A549 (cell line): ENCODE measurements at regions not wholly inside any gene's neighbourhood (a gene's known extent, or its start where the extent isn't known, plus 50 kb on each side); places are given as distances from the start of the nearest gene placed in this dataset.

Source experiments
- ATAC-seq, 2 experiments: fragments of 200-7000 bp in 1 of 2; fragments of >200 bp in 1 of 2; cut with Nextera tagmentation in 1 of 2; cut with Tn5 transposase in 1 of 2; 3 replicates each; pipeline versions ENCODE4 v1.8.0 to v1.9.1; 2018 to 2020; ENCODE audit warnings: mild to moderate bottlenecking in 1 of 2, moderate library complexity in 1 of 2
- CTCF ChIA-PET: fragments of 300-600 bp; sonication (Branson Sonifier 250); formaldehyde crosslinking; extraction: SDS; loops from one replicate; lab custom pipeline; 2021; ENCODE audit warnings: antibody characterized with exemption, inconsistent platforms; lab: Yijun Ruan, JAX
- POLR2A ChIA-PET: fragments of 350-600 bp; formaldehyde crosslinking; extraction: SDS; loops from one replicate; lab custom pipeline; 2021; ENCODE audit warnings: antibody characterized with exemption, inconsistent platforms; lab: Yijun Ruan, JAX
- DNase-seq, 2 experiments: peaks; one replicate each; pipeline versions ENCODE4 v3.0.0 to v3.0.0-alpha.2; 2011 to 2016; ENCODE audit warnings: low read depth in 1 of 2, low spot score in 1 of 2
- FAIRE-seq: peaks from 2 replicates; lab custom pipeline; 2011; peaks lifted over from hg19 to GRCh38; lab: Jason Lieb, UNC
- H3K27ac ChIP-seq, 2 experiments: fragments of >200 bp; sonication (Bioruptor Twin); formaldehyde crosslinking; 3 replicates each; pipeline ENCODE4 v1.5.1; 2016 to 2017
- H3K4me1 ChIP-seq: fragments of >200 bp; sonication (Bioruptor Twin); formaldehyde crosslinking; 3 replicates; pipeline ENCODE4 v1.6.1; 2016
- H3K4me2 ChIP-seq: fragments of >200 bp; sonication (Bioruptor Twin); formaldehyde crosslinking; 3 replicates; pipeline ENCODE4 v1.6.1; 2016
- H3K4me3 ChIP-seq: fragments of >200 bp; sonication (Bioruptor Twin); formaldehyde crosslinking; 3 replicates; pipeline ENCODE4 v1.5.1; 2016
- H3K9me3 ChIP-seq: fragments of >200 bp; sonication (Bioruptor Twin); formaldehyde crosslinking; 3 replicates; pipeline ENCODE4 v1.6.1; 2016
- CBX8 ChIP-seq: fragments of 200-600 bp; sonication (generic); IDR thresholded peaks from 2 replicates; pipeline ENCODE4 v1.6.1; 2016
- CHD2 ChIP-seq: fragments of 150-350 bp; IDR thresholded peaks from 2 replicates; pipeline ENCODE4 v1.6.1; 2014; ENCODE audit warnings: low read length; ENCODE audit not compliant: partially characterized antibody
- EHF ChIP-seq: fragments of 250-450 bp; sonication (Bioruptor Pico); IDR thresholded peaks from 2 replicates; pipeline ENCODE4 v1.5.0; 2020; ENCODE audit warnings: mild to moderate bottlenecking
- ESRRA ChIP-seq: fragments of 150-350 bp; IDR thresholded peaks from 2 replicates; pipeline ENCODE4 v1.6.1; 2014; ENCODE audit warnings: mild to moderate bottlenecking, low read length, borderline replicate concordance
- FOSB ChIP-seq: fragments of 250-450 bp; sonication (Bioruptor Pico); IDR thresholded peaks from 2 replicates; pipeline ENCODE4 v1.5.0; 2020; ENCODE audit warnings: mild to moderate bottlenecking, moderate library complexity
- HEYL ChIP-seq: fragments of 250-450 bp; sonication (Bioruptor Pico); IDR thresholded peaks from 2 replicates; pipeline ENCODE4 v1.8.0; 2021; ENCODE audit warnings: mild to moderate bottlenecking, moderate library complexity
- HOXA7 ChIP-seq: fragments of 250-450 bp; sonication (Bioruptor Pico); IDR thresholded peaks from 2 replicates; pipeline ENCODE4 v1.5.0; 2020; ENCODE audit warnings: mild to moderate bottlenecking, moderate library complexity
- HOXB5 ChIP-seq: fragments of 250-450 bp; sonication (Bioruptor Pico); IDR thresholded peaks from 2 replicates; pipeline ENCODE4 v1.5.0; 2020; ENCODE audit warnings: mild to moderate bottlenecking, moderate library complexity
- JUNB ChIP-seq: fragments of >200 bp; sonication (Bioruptor Twin); formaldehyde crosslinking; IDR thresholded peaks from 2 replicates; pipeline ENCODE4 v1.6.1; 2016
- NFE2L2 ChIP-seq: fragments of 150-350 bp; conservative IDR thresholded peaks from 2 replicates; pipeline ENCODE4 v1.6.1; 2014; ENCODE audit warnings: low read length
- NPAS2 ChIP-seq: fragments of 250-450 bp; sonication (Bioruptor Pico); IDR thresholded peaks from 2 replicates; pipeline ENCODE4 v1.8.0; 2022; ENCODE audit warnings: mild to moderate bottlenecking, moderate library complexity, borderline replicate concordance
- POLR2A ChIP-seq: IDR thresholded peaks from 2 replicates; pipeline ENCODE4 v1.6.1; 2012; ENCODE audit warnings: mild to moderate bottlenecking, low read length
- RFX5 ChIP-seq: fragments of 450-650 bp; IDR thresholded peaks from 2 replicates; pipeline ENCODE4 v1.7.1; 2014; ENCODE audit warnings: antibody characterized with exemption, mild to moderate bottlenecking, moderate library complexity
- WGBS: methylation state at CpG from one replicate; pipeline ENCODE4 v1.1.6; 2017; ENCODE audit errors: missing lambda C conversion rate; 5-methylcytosine and 5-hydroxymethylcytosine counted together
- TF ChIP-seq, protein P1 (sequence below): fragments of 450-650 bp; IDR thresholded peaks from 2 replicates; pipeline ENCODE4 v1.6.1; 2014; ENCODE audit warnings: antibody characterized with exemption
- TF ChIP-seq, protein P2 (sequence below): IDR thresholded peaks from 2 replicates; pipeline ENCODE4 v1.6.1; 2012
- TF ChIP-seq, protein P3 (sequence below): fragments of 250-450 bp; sonication (Bioruptor Pico); IDR thresholded peaks from 2 replicates; pipeline ENCODE4 v1.5.0; 2021; ENCODE audit warnings: mild to moderate bottlenecking, moderate library complexity, borderline replicate concordance
- TF ChIP-seq, protein P4 (sequence below): fragments of 150-350 bp; IDR thresholded peaks from 2 replicates; pipeline ENCODE4 v1.6.1; 2014; ENCODE audit warnings: low read depth, mild to moderate bottlenecking, low read length

DNA sequence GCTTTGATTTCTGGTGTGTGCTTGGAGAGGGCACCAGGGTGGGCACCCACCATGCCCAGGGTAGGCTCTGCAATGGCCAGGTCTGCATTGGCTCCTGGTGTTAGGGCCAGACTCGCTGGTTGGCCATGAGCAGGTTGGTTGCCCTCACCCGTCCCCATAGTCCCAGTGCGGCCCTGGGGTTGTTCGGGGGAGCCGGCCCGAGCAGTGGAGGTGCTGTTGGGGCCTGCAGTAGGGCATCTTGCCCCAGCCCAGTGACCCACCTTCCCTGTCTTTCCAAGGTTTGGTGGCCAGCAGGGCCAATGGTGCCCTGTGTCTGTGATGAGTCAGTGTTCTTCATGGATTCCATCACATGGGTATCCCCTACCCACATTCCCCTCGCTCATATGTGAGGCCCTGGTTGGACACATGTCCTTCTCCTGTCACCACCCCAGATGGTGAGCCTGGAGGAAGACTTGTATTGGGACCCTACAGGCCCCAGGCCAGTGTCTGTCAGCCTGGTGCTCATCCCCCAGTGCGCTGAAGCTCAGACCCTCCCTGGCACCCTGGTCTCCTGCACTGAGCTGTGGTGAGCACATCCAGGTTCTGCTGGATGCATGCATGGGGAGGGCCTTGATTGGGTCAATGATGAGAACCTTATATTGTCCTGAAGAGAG is 190.1 kb downstream of the UBE3A start (continued):
- TF ChIP-seq, protein P1, sequence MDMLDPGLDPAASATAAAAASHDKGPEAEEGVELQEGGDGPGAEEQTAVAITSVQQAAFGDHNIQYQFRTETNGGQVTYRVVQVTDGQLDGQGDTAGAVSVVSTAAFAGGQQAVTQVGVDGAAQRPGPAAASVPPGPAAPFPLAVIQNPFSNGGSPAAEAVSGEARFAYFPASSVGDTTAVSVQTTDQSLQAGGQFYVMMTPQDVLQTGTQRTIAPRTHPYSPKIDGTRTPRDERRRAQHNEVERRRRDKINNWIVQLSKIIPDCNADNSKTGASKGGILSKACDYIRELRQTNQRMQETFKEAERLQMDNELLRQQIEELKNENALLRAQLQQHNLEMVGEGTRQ: no peak
- TF ChIP-seq FOSB (no peak), HEYL (CRISPR knock-in tag) (no peak), JUNB (no peak), POLR2A (no peak), ESRRA (no peak)
- TF ChIP-seq, protein P2, sequence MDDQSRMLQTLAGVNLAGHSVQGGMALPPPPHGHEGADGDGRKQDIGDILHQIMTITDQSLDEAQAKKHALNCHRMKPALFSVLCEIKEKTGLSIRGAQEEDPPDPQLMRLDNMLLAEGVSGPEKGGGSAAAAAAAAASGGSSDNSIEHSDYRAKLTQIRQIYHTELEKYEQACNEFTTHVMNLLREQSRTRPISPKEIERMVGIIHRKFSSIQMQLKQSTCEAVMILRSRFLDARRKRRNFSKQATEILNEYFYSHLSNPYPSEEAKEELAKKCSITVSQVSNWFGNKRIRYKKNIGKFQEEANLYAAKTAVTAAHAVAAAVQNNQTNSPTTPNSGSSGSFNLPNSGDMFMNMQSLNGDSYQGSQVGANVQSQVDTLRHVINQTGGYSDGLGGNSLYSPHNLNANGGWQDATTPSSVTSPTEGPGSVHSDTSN: no peak
- TF ChIP-seq, protein P3, sequence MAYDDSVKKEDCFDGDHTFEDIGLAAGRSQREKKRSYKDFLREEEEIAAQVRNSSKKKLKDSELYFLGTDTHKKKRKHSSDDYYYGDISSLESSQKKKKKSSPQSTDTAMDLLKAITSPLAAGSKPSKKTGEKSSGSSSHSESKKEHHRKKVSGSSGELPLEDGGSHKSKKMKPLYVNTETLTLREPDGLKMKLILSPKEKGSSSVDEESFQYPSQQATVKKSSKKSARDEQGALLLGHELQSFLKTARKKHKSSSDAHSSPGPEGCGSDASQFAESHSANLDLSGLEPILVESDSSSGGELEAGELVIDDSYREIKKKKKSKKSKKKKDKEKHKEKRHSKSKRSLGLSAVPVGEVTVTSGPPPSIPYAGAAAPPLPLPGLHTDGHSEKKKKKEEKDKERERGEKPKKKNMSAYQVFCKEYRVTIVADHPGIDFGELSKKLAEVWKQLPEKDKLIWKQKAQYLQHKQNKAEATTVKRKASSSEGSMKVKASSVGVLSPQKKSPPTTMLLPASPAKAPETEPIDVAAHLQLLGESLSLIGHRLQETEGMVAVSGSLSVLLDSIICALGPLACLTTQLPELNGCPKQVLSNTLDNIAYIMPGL (CRISPR knock-in tag): no peak

DNA sequence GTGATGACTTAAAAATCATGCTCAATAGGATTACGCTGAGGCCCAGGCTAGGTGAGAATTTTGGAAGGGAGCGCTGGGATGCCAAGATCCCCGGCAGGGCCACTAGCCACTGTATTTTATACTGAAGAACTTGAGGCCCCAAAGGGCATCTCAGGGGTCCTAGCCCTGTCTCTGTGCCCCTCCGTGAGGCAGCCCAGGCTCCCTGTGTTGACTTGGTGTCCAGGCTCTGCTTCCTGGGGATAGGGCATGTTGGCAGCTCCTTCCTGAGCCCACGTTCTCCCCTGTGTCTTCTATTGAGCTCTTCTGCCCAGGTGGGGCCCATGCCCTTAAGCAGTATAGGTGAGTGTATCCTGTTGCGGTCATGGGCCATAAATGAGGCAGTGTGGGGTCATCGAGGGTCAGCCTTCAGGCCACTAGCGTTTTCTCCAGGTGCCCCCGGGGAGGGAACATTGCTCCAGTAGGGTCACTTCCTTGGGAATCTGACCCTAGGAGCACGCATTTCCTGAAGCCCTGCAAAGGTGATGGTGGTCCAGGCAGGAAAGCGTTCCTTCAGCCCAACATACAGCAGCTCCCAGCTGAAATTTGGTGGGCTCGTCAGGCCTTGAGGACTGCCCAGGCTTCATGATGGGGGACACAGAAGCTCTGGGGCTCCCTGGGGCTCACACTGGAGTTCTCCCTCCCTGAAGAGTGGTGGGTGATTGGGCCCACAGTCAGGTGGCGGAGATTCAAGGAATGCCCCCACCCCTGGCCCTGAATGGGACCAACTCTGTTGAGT is 189.4 kb downstream of the UBE3A start:
- no peak overlapping the region for H3K4me2 ChIP-seq
- no peak for FAIRE-seq
- H3K4me1 ChIP-seq: no peaks in the 10 kb centered on the region
- DNase-seq: no peak
- H3K9me3 ChIP-seq: no peaks in the 10 kb centered on the region
- no peak overlapping the region for H3K4me3 ChIP-seq
- ATAC-seq: no peak
- no peak overlapping the region for H3K27ac ChIP-seq
- TF ChIP-seq NPAS2: no peak
- TF ChIP-seq HEYL (CRISPR knock-in tag): no peak
- TF ChIP-seq HOXB5 (CRISPR knock-in tag): no peak
- TF ChIP-seq, protein P4, sequence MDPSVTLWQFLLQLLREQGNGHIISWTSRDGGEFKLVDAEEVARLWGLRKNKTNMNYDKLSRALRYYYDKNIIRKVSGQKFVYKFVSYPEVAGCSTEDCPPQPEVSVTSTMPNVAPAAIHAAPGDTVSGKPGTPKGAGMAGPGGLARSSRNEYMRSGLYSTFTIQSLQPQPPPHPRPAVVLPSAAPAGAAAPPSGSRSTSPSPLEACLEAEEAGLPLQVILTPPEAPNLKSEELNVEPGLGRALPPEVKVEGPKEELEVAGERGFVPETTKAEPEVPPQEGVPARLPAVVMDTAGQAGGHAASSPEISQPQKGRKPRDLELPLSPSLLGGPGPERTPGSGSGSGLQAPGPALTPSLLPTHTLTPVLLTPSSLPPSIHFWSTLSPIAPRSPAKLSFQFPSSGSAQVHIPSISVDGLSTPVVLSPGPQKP: no peak
- TF ChIP-seq NFE2L2: no peak
- TF ChIP-seq CHD2: no peak
- TF ChIP-seq POLR2A: no peak
- TF ChIP-seq RFX5: no peak
- no peak for TF ChIP-seq CBX8
- TF ChIP-seq EHF (CRISPR knock-in tag): no peak
- TF ChIP-seq, protein P3 (CRISPR knock-in tag): no peak
- TF ChIP-seq HOXA7 (CRISPR knock-in tag): no peak
- TF ChIP-seq, all 56 proteins: peak for 0
- POLR2A ChIA-PET: no interaction called here
- 16% methylated on average over 7 of the region's 13 CpGs for WGBS
- CTCF ChIA-PET: no interaction called here
